ENCODE measurements at regions not wholly inside any gene's neighbourhood (a gene's known extent, or its start where the extent isn't known, plus 50 kb on each side); places are given as distances from the start of the nearest gene placed in this dataset.

DNA sequence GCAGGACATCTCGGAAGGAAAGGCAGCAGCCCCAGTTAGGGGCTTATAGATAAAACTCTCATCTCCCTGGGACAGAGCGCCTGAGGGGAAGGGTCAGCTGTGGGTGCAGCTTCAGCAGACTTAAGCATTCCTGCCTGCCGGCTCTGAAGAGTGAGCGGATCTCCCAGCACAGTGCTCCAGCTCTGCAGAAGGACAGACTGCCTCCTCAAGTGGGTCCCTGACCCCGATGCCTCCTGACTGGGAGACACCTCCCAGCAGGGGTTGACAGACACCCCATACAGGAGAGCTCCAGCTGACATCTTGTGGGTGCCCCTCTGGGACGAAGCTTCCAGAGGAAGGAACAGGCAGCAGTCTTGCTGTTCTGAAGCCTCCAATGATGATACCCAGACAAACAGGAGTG is 117.1 kb upstream of the POT1 start:
- Mint-ChIP-seq H3K4me3 (ENCODE audit: unreplicated experiment) (no peak overlapping the region), H3K27ac (ENCODE audit: unreplicated experiment) (no peak overlapping the region), H3K4me1 (ENCODE audit: unreplicated experiment) (no peaks in the 10 kb centered on the region), H3K36me3 (ENCODE audit: low read depth, unreplicated experiment) (no peaks in the 10 kb centered on the region), H3K9me3 (ENCODE audit: unreplicated experiment) (no peaks in the 10 kb centered on the region), H3K27me3 (ENCODE audit: unreplicated experiment) (no peaks in the 10 kb centered on the region)
- TF ChIP-seq, protein P1, sequence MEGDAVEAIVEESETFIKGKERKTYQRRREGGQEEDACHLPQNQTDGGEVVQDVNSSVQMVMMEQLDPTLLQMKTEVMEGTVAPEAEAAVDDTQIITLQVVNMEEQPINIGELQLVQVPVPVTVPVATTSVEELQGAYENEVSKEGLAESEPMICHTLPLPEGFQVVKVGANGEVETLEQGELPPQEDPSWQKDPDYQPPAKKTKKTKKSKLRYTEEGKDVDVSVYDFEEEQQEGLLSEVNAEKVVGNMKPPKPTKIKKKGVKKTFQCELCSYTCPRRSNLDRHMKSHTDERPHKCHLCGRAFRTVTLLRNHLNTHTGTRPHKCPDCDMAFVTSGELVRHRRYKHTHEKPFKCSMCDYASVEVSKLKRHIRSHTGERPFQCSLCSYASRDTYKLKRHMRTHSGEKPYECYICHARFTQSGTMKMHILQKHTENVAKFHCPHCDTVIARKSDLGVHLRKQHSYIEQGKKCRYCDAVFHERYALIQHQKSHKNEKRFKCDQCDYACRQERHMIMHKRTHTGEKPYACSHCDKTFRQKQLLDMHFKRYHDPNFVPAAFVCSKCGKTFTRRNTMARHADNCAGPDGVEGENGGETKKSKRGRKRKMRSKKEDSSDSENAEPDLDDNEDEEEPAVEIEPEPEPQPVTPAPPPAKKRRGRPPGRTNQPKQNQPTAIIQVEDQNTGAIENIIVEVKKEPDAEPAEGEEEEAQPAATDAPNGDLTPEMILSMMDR (IDR thresholded peaks at IDR 0.05; ENCODE audit: unreplicated experiment): no peak
- DNase-seq (ENCODE audit: low spot score): no peak

DNA sequence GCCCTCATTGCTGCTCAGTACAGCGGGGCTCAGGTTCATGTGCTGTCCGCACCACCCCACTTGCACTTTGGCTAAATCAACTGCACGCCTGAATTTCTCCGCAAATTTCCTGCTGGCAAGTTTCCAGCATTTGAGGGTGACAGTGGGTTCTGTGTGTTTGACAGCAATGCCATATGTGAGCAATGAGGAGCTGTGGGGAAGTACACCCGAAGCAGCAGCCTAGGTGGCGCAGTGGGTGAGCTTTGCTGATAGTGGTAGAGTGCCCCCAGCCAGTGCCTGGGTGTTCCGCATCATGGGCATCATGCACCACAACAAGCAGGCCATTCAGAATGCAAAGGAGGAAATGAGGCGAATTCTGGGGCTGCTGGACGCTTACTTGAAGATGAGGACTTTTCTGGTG is 103.9 kb upstream of the POT1 start:
- TF ChIP-seq, protein P1 (IDR thresholded peaks at IDR 0.05; ENCODE audit: unreplicated experiment): no peak
- no peaks in the 10 kb centered on the region for H3K4me1 Mint-ChIP-seq (ENCODE audit: unreplicated experiment)
- H3K36me3 Mint-ChIP-seq (ENCODE audit: low read depth, unreplicated experiment): no peaks in the 10 kb centered on the region
- DNase-seq (ENCODE audit: low spot score): no peak
- H3K27me3 Mint-ChIP-seq (ENCODE audit: unreplicated experiment): no peaks in the 10 kb centered on the region
- no peak overlapping the region for H3K4me3 Mint-ChIP-seq (ENCODE audit: unreplicated experiment)
- no peak overlapping the region for H3K27ac Mint-ChIP-seq (ENCODE audit: unreplicated experiment)
- no peaks in the 10 kb centered on the region for H3K9me3 Mint-ChIP-seq (ENCODE audit: unreplicated experiment)

DNA sequence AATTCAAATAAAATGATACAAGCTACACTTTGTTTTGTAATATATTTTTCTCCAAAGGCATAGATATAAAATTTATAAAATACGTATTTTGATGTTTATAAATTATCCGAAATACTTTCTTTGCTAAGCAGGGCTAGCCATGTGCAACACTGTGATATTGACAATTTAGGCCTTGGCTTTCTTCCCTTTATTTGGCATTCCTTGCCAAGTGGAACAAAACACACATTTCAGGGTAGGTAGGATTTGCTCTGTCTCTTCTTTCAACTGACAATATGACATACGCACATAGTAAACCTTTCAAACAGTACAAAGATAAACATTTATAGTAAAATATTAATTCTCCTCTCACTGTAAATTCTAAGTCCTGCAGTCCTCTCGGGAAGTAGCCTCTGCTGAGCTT is 103.3 kb upstream of the POT1 start:
- DNase-seq (ENCODE audit: low spot score): no peak
- Mint-ChIP-seq H3K4me1 (ENCODE audit: unreplicated experiment) (no peaks in the 10 kb centered on the region), H3K27ac (ENCODE audit: unreplicated experiment) (no peak overlapping the region), H3K36me3 (ENCODE audit: low read depth, unreplicated experiment) (no peaks in the 10 kb centered on the region), H3K4me3 (ENCODE audit: unreplicated experiment) (no peak overlapping the region), H3K27me3 (ENCODE audit: unreplicated experiment) (no peaks in the 10 kb centered on the region), H3K9me3 (ENCODE audit: unreplicated experiment) (no peaks in the 10 kb centered on the region)
- TF ChIP-seq, protein P1 (IDR thresholded peaks at IDR 0.05; ENCODE audit: unreplicated experiment): no peak

DNA sequence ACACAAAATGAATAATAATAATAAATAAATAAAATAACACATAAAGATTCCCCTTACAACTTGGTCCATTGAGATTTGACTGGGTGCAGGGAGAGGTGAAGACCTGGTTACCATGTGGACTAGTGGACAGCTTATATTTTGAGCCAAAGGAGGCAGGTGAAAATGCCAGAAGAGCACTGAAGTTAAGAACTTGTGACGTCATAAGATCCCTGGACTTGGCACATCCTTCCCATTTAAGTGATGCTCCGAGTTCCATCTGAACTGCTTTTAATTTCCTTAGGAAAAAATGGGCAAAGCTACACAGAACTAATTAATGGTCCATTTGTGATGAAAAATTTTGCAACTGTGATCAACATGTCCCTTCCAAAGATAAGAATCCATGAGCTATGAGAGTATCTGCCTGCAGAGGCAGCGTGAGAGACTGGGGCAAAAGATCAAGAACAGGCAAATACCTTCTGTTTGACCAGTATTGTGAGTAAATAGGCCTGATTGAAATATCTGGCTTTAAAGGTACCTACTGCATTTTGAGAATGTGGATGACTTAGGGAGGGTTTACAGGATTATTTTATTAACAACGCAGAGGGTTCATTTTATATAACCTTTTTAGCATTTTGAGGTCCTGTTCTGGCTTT is 101.2 kb upstream of the POT1 start:
- no peaks in the 10 kb centered on the region for H3K9me3 Mint-ChIP-seq (ENCODE audit: unreplicated experiment)
- TF ChIP-seq, protein P1 (IDR thresholded peaks at IDR 0.05; ENCODE audit: unreplicated experiment): no peak
- no peaks in the 10 kb centered on the region for H3K36me3 Mint-ChIP-seq (ENCODE audit: low read depth, unreplicated experiment)
- H3K4me1 Mint-ChIP-seq (ENCODE audit: unreplicated experiment): no peaks in the 10 kb centered on the region
- no peaks in the 10 kb centered on the region for H3K27me3 Mint-ChIP-seq (ENCODE audit: unreplicated experiment)
- H3K27ac Mint-ChIP-seq (ENCODE audit: unreplicated experiment): no peak overlapping the region
- DNase-seq (ENCODE audit: low spot score): no peak
- H3K4me3 Mint-ChIP-seq (ENCODE audit: unreplicated experiment): no peak overlapping the region

DNA sequence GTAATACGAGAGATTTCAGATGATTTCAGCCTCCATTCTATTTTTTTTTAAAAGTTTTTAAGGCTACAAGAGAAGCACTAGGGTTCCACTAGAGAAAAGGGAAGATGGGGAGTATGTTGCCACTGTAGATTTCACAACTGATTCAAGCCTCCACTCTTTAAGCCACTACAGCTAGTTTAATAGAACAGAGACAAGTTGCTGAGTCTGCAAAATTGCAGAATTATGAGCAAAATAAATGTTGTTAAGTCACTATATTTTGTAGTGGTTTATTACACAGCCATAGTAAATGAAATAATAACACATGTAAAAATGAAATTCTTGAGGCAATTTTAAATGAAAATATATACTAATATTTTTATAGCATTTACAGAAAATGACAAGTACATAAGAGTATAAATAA is 96.0 kb upstream of the POT1 start:
- Mint-ChIP-seq H3K36me3 (ENCODE audit: low read depth, unreplicated experiment) (no peaks in the 10 kb centered on the region), H3K27me3 (ENCODE audit: unreplicated experiment) (no peaks in the 10 kb centered on the region), H3K4me3 (ENCODE audit: unreplicated experiment) (no peak overlapping the region), H3K4me1 (ENCODE audit: unreplicated experiment) (no peaks in the 10 kb centered on the region), H3K9me3 (ENCODE audit: unreplicated experiment) (no peaks in the 10 kb centered on the region), H3K27ac (ENCODE audit: unreplicated experiment) (no peak overlapping the region)
- TF ChIP-seq, protein P1 (IDR thresholded peaks at IDR 0.05; ENCODE audit: unreplicated experiment): no peak
- no peak for DNase-seq (ENCODE audit: low spot score)
